ENCODE measurements at regions not wholly inside any gene's neighbourhood (a gene's known extent, or its start where the extent isn't known, plus 50 kb on each side); places are given as distances from the start of the nearest gene placed in this dataset.
A peak's percentile ranks its signal among the peaks of the same experiment; 100 is the strongest.

- DNase-seq: no peak
These were observed 105.8 kb upstream of the RIPOR2 start for GRCh38 chr6:25041485-25042035.

DNA sequence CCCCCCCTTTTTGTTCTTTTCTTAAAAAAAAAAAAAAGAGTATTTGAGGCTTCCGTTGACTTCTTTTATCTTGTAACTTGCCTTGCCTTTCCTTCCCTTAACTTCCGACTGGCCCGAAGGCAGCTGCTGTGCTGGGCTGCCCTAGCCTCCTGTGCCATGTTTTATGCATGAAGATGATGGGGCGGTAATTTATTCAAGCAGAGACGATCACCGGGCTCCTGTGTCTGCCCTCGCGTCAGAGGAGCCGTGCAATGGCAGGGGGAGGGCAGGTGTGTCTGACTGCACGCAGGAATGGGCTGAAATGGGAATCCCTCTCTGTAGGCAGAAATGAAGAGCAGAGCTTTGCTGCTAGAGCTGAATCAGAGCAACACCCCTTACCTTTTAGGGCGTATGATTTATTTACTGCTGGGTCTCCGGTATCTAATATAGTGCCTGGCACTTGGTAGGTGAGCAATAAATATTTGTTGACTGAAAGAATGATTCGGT is 106.3 kb upstream of the RIPOR2 start:
- no peak for DNase-seq

DNA sequence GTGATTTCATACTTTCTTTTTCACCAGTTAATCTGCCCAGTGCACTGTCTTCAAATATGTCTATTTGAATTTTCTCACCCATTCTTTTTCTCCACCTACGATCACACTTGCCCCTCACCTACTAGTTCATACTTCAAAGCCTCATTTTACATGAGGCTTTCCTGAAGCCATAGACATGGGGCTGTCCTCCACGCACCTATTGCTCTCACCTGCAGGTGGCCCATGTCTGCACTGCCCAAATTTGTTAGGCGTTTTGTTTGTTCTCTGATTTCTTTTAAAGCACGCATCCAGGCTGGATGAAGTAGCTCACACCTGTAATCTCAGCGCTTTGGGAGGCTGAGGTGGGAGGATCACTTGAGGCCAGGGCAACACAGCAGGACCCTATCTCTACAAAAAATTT is 106.8 kb upstream of the RIPOR2 start:
- no peak for DNase-seq

DNA sequence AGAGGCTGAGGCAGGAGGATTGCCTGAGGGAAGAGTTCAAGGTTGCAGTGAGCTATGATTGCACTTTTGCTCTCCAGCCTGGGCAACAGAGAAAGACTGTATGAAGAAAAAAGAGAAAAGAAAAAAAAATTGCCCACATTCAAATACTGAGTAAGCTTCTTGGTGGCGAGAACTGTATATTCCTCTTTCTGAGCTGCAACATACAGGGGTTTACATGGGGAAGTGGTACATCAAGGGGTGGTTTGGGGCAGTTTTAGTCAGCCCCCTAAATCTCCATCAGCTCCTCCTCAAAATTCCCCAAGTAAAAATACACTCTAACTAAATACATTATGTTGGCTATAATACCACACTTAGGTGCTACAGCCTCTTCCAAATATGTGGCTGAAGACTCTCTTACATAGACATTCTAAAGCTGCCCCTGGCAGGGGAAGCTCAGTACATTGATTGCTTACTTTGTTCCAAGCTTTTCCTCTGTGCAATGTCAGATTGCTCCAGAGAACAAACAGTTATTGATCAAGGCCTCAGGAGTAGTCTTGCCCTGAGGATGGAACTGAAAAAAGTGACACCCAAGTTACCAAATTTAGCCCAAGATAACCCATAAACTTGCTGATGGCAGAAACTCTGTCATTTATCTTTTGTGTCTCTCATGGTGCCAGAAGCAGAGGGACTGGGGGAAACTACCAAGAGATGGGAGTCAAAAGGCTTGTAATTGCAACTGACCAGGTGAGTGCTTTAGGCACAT is 107.4 kb upstream of the RIPOR2 start:
- DNase-seq: no peak

- no peak for DNase-seq
These were observed 108.1 kb upstream of the RIPOR2 start for GRCh38 chr6:25043892-25044291.

- DNase-seq: no peak
These were observed 111.2 kb upstream of the RIPOR2 start for GRCh38 chr6:25046942-25047341.

GRCh38 chr6:25050356-25050755 is 114.6 kb upstream of the RIPOR2 start:
- peak; percentile 39 for DNase-seq

GRCh38 chr6:25051083-25051482 is 115.3 kb upstream of the RIPOR2 start:
- DNase-seq: no peak

DNA sequence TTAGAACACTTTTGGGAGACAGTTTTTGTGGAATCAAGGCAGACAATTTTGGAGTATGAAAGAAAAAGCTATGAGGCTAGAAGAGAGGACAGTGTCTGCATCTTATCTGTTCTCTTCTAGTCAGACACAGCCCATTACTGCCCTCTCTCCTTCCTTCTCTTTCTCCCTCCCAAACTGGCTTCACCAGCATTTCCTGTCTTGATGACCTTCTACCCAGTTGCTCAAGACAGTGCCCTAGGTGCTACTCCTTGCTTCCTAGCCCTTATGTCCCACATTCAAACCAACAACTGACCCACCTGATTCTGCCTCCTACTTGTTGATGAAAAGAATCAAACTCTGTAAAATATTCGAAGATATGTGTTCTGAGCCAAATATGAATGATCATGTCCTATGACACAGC is 116.4 kb upstream of the RIPOR2 start:
- no peak for DNase-seq

DNA sequence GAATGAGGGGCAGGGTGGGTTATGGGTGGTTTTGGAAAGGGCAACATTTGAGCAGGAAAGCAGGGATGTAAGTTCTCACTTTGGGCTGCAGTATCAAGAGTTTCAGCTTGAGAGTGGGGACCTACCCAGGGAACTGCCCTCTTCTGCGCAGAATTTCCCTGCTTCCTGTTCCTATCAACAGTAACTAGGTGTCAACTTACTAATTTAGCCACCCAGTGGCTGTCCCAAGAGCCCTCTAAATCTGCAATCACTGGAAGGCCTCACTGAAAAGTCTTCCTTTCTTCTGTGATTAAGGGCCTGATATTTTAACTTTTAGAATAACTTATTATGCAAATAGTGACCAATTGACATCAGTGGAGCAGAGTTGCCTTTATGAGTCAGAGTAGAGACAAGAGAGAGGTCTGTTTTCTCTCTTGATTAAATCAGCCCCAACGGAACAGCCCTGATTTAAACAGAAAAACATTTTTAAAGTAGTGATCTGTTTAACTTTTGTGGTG is 118.2 kb upstream of the RIPOR2 start:
- peak; percentile 46 for DNase-seq

DNA sequence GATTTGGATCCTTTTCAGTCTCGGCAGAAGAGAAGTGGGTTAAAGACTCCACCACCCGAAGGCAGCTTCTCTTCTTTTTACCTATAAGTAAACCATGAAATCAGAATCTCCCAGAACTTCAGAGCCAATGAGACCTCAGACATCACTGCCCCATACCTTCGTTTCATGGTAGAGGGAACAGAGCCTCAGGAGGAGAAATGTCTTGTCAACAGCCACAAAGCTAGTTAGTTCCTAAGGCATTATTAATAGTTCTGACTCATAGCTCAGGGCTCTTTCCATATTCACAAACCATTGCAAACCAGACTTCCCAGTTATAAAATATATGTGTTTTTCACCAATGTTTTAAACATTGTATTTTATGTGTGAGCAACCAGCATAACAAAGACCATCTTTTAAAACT is 118.7 kb upstream of the RIPOR2 start:
- DNase-seq: no peak

GRCh38 chr6:25056130-25056529 is 120.4 kb upstream of the RIPOR2 start:
- DNase-seq: no peak

DNA sequence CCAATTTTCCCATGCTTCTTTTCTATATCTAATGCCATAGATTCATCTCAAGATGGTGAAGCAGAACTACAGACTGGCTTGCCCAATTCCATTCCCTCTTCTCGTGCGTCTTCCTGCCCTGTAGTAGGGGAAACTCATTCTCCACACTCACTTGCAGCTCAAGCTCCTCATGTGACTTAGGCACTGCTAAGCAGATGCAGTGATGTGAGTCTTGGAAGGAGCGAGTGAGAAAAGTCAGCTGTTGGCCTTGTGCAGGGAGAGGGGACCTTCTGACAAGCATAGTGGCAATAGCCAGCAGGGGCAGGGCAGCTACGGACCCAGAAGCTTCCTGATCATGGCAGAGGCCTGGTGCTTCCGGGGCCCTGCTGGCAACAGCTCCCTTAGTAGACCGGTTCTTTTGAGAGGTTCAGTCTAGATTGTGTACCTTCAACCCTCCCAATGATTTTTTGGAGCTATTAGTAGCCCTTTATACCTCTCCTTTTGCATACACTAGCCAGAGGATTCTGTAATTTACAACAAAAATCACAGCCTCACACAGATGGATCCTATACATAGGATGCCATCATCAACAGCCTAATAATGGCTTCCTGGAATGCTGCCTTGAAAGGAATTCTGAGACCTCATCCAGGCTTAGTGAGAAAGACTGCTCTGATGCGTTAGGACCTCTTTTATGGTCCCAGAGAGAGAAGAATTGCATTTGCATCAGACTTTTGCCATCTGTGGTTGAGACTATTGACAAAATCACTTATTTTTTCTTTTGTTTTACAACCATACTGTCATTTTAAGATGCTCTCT is 121.5 kb upstream of the RIPOR2 start:
- no peak for DNase-seq

- no peak for DNase-seq
These were observed 122.7 kb upstream of the RIPOR2 start for GRCh38 chr6:25058441-25058840.

DNA sequence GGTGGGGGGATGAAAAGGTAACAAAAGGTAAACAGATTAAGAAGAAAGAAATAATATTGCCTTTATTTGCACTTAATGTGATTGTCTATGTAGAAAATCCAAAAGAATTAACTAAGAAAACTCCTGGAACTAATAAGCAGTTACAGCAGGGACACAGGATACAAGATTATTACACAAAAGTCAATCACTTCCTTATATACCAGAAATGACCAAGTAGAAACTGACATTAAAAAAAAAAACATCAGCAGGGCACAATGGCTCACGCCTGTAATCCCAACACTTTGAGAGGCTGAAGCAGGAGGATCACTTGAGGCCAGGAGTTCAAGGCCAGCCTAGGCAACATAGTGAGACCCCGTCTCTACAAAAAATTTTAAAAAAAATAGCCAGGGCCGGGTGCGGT is 123.2 kb upstream of the RIPOR2 start:
- DNase-seq: no peak

DNA sequence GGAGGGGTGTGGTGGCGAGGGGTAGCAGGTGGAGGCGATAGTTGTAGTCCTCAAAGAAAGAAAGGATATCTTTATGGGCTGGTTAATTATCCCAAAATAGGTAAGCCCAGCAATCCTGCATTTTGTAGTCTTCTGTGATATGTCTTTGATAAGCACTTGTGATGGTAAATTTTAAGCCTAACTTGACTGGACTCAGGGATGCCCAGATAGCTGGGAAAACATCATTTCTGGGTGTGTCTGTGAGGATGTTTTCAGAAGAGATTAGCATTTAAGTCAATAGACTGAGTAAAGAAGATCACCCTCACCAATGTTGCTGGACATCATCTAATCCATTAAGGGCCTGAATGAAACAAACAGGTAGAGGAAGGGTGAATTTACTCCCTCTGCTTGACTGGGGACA is 124.8 kb upstream of the RIPOR2 start:
- DNase-seq: no peak

GRCh38 chr6:25061289-25061936 is 125.7 kb upstream of the RIPOR2 start:
- DNase-seq: no peak

GRCh38 chr6:25062070-25062811 is 126.5 kb upstream of the RIPOR2 start:
- no peak for DNase-seq

DNA sequence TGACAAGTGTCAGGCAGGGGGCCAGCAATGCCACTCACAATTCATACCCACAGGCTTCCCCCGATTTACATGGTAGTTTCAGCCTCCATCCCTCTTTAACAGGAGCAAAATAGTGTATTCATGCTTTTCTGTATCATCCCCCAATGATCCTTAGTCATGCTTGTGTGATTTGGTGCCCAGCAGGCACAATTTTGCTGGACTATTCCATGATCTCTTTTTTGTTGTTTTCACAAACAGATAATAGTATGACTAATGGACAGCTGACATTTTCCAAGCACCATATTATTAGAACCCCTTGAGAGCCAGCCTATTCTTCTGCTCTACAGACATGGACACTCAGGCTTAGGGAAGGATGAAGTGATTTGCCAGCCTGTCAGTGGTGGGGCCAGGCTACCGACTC is 128.2 kb upstream of the RIPOR2 start:
- DNase-seq: no peak

DNA sequence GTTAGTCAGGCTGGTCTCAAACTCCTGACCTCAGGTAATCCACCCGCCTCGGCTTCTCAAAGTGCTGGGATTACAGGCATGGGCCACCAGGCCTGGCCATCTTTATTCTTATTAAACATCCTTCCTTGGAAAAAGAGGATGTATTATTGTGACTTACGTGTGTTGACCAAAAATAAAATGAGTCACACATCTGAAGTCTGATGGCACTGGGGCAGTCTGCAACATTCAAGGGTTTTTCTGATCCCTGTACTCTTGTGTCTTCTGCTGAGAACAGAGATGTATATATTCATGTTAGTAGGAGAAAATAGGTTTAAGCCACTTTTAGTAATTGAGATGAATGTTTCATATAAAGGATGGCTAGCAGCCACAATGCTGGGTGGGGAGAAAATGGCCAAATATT is 129.9 kb upstream of the RIPOR2 start:
- no peak for DNase-seq

GRCh38 chr6:25066593-25066992 is 130.8 kb upstream of the RIPOR2 start:
- DNase-seq: no peak

- DNase-seq: no peak
These were observed 133.1 kb upstream of the RIPOR2 start for GRCh38 chr6:25068866-25069265.
